ENCODE measurements at regions not wholly inside any gene's neighbourhood (a gene's known extent, or its start where the extent isn't known, plus 50 kb on each side); places are given as distances from the start of the nearest gene placed in this dataset.

DNA sequence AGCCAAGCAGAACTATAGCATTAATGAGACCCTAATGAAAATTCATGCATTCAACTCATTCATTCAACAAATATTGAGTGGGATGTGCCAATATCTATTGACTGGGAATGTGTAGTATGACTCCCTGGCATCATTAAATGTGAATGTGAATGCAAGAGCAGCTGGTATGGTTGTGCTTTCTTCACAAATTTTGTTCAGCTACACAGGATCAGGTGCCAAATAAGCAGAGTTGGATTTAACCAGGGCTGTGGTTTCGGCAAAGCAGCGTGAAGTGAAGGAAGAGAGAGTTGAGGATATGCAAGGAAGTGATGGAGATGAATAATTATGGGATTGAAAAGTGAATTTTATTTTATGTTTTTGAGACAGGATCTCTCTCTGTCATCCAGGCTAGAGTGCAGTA, 87.1 kb upstream of the HNF1B start:
- Histone ChIP-seq H3K36me3 (ENCODE audit: control insufficient read depth in 2 of 2, extremely low read depth in 1 of 2, insufficient read depth in 2 of 2, low read length in 2 of 2) (no peaks in the 10 kb centered on the region), H3K4me1 (ENCODE audit: control insufficient read depth, extremely low read depth, insufficient read depth, low read length) (peaks cover 11% of the 10 kb centered on the region), H3K4me2 (ENCODE audit: insufficient read depth, low read length) (no peak overlapping the region), H3K9ac (replicated peaks; ENCODE audit: extremely low read depth, insufficient read depth, low read length) (no peak overlapping the region), H3K9me1 (replicated peaks; ENCODE audit: control insufficient read depth, extremely low read depth, insufficient read depth, low read length) (no peaks in the 10 kb centered on the region), H3K79me2 (ENCODE audit: control insufficient read depth, insufficient read depth, low read length) (no peaks in the 10 kb centered on the region), H4K20me1 (replicated peaks; ENCODE audit: control insufficient read depth, extremely low read depth, insufficient read depth, low read length) (no peaks in the 10 kb centered on the region), H3K27me3 (ENCODE audit: control insufficient read depth in 2 of 2, insufficient read depth in 2 of 2, low read length in 2 of 2) (peaks cover 13% of the 10 kb centered on the region in 2 experiments), H3K27ac (ENCODE audit: insufficient read depth, low read depth, low read length) (no peak overlapping the region), H3K4me3 (replicated peaks in 1 of 3; ENCODE audit: insufficient read depth in 1 of 3, low read depth in 1 of 3, low read length in 3 of 3) (no peak overlapping the region), H3K9me3 (replicated peaks; ENCODE audit: control insufficient read depth, insufficient read depth, low read length) (no peaks in the 10 kb centered on the region), H2AFZ (ENCODE audit: low read depth, low read length) (no peak overlapping the region)
- dilution Hi-C loops (cut with MboI; ENCODE audit: extremely low pct_ligation_motif_present, low sequenced_read_pairs) (no loop called here), intact Hi-C loops (cut with micrococcal nuclease) (no loop called here)
- no peak for DNase-seq (ENCODE audit: low read depth, low spot score)
- ChIA-PET POLR2A (no interaction called here), CTCF (interaction anchor here (1.1 to 2.2 kb wide), 2 partner anchors 14 to 16 kb away, joined by 3 to 10 read pairs; no protein-coding TSS in a partner anchor)
- TF ChIP-seq POLR2AphosphoS5 (IDR thresholded peaks at IDR 0.05; ENCODE audit: insufficient read depth, low read depth, low read length): no peak
- TF ChIP-seq MAX (IDR thresholded peaks at IDR 0.05; ENCODE audit: insufficient read depth, insufficient read length): no peak
- no peak for TF ChIP-seq POLR2A (IDR thresholded peaks at IDR 0.05; ENCODE audit: low read depth, low read length)
- no peak for TF ChIP-seq FOS (IDR thresholded peaks at IDR 0.05; ENCODE audit: borderline replicate concordance, insufficient read depth, low read length)
- TF ChIP-seq CTCF (IDR thresholded peaks at IDR 0.05; ENCODE audit: extremely low read depth in 1 of 2, insufficient read depth in 1 of 2, low read depth in 1 of 2, low read length in 2 of 2): no peak
- no peak for TF ChIP-seq GATA2 (IDR thresholded peaks at IDR 0.05; ENCODE audit: insufficient read depth, insufficient read length, low read depth, low read length)
- no peak for TF ChIP-seq MYC (IDR thresholded peaks at IDR 0.05; ENCODE audit: low read depth, low read length)
- no peak for TF ChIP-seq JUN (IDR thresholded peaks at IDR 0.05; ENCODE audit: borderline replicate concordance, insufficient read depth, insufficient read length, low read depth)
- TF ChIP-seq EZH2 (IDR thresholded peaks at IDR 0.05; ENCODE audit: borderline replicate concordance, low read depth, low read length, severe bottlenecking): no peak
- FAIRE-seq: no peak
- no TSS peak for BruUV-seq (replicated peaks)

Measured in endothelial cell of umbilical vein (primary cell).